ENCODE measurements at regions not wholly inside any gene's neighbourhood (a gene's known extent, or its start where the extent isn't known, plus 50 kb on each side); places are given as distances from the start of the nearest gene placed in this dataset.
"Not testable (repeated sequence)": the region's sequence is repeated elsewhere in the genome, so short reads cannot be mapped to it uniquely, and the experiment has no call there.

DNA sequence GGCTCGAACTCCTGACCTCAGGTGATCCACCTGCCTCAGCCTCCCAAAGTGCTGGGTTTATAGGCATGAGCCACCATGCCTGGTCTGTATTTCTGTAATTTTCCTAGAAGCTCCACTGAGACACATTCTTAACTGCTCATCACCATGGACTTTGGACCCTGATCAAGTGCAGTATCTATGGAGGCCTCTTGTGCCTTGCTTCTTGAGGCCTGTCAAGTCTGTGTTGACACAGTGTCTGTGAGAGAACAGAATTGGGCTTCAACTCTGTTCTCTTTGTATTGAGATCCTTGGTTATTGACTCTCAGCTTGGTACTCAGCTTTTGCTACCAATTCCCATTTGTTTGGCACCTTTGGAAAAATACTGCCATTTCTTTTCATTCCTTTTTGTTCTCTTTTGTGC, 188.0 kb downstream of the SPATA31A6 start:
- DNase-seq: not testable (repeated sequence)

DNA sequence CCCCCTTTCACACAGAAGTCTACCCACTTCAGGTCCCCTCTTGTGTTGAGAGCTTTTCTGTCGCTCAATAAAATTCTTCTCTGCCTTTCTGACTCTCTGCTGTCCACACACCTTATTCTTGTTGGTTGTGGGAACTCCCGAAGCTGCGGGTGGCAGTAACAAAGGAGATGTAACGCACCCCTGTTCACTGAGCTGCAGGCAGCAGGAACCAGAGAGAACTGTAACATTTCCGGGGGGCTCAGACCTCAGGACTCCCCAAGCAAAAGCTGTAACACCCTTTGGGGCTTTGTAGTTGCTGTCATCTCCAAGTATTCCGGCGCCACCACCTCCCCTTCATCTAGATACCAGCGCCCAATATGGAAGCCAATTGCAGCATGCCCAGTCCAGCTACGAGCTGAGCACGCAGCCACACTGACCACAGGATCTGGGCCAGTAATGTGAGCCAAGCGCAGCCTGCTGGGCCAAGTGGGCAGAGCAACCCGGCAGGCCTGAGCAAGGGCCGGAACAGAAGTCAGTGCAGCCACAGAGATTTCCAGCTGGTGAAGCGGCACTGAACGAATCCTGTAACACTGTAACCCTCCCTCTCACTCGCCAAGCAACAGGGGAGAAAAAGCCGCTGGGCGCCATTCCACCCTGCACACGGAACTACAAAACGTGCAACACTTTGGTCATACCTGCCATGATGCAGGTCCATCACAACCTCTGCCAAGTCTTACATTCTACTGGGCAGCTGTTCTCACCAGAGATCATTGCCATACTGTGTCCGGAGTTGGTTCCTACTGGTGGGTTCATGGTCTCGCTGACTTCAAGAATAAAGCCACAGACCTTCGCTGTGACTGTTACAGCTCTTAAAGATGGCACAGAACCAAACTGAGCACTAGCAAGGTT, 194.3 kb downstream of the SPATA31A6 start:
- not testable (repeated sequence) for DNase-seq

DNA sequence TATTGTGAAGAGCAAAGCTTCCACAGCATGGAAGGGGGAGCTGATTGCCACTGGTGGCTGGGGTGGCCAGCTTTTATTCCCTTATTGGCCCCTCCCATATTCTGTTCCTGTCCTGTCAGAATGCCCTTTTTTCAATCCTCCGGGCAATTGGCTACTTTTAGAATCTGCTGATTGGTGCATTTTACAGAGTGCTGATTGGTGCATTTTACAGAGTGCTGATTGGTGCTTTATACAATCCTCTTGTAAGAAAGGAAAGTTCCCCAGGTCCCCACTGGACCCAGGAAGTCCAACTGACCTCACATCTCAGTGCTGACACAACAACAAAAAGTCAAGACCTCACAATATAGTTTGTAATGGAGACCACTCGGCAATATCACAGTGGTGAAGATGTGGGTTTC, 195.0 kb downstream of the SPATA31A6 start:
- no peak for DNase-seq

DNA sequence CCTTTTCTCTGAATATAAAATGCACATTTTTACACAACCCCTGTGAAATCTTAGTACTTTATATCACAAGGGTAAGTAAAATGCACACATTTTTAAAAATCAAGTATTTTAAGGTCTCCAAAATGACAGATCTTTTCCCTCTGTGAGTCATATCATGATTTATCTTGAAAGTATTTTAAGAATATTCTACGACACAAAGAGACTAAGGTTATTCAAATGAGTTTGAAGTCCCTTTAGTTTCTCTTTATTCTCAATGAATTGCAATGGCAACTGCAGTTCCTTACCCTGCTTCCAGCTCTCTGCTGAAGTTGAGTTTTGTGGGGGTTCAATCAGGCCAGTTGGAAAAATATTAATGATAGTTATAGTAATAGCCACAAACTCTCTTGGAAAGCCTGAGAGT, 196.1 kb downstream of the SPATA31A6 start:
- DNase-seq: not testable (repeated sequence)

DNA sequence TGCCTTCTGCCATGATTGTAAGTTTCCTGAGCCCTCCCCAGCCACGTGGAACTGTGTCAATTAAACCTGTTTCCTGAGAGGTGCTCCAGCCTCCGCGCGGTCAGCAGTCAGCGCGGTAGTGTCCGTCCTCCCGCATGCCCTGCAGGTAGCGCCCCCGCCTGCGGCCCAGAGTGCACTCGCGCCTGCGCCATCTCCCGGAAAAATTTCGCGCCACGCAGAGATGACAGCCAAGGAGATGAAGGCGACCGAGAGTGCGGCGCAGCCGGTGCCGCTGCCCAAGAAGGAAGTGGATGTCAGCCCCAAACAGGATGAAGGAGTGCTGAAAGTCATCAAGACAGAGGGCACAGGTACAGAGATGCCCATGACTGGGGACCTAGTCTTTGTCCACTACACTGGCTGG, 201.1 kb downstream of the SPATA31A6 start:
- not testable (repeated sequence) for DNase-seq

DNA sequence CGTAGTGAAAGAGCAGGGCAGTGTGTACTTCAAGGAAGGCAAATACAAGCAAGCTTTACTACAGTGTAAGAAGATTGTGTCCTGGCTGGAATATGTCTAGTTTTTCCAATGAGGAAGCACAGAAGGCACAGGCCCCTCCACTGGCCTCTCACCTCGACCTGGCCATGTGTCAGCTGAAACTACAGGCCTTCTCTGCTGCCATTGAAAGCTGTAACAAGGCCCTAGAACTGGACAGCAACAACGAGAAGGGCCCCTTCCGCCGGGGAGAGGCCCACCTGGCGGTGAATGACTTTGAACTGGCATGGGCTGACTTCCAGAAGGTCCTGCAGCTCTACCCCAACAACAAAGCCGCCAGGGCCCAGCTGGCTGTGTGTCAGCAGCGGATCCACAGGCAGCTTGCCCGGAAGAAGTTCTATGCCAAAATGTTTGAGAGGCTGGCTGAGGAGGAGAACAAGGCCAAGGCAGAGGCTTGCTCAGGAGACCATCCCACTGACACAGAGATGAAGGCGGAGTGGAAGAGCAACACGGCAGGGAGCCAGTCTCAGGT, 202.2 kb downstream of the SPATA31A6 start:
- DNase-seq: not testable (repeated sequence)

DNA sequence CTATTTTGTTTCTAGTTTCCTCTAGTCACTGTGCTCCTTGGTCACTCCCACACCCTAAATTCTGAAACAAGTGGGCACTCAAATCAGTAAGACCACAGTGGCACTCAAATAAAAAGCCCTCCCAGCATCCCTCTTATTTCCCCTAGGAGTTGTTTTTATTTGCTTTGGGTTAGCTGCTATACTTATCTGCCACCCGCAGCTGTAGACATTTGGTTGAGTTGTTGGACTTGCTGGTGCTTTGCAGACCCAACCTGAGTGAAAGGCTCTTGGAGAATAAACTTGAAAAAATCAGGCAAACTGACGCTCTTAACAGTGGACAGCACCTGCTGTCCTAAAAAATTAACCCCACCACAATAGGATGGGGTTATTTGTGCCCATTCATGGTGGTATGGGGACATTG, 203.0 kb downstream of the SPATA31A6 start:
- no peak for DNase-seq

DNA sequence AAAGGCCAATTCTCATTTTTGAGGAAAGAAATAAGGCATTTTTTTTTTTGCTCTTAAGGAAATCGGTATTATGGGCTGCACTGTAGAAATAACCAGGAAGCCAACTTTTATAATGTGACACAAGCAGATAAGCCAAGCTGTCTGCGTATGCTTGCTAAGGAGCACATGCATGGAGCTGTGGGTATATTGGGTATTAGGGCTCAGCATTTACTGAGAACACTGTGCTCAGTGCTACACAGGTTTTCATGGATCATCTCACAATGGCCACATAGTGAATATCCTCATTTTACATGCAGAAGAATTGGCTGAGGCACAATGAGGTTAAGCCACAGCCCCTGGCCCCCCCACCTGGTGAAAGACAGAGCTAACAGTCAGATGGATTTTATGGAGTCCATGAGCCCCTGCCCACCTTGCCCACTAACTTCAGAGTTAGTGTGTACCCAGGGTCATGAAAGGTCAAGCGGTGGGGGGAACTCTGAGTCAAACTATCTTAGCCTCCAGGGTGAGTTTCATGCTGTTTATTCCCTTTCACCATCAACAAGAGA, 204.8 kb downstream of the SPATA31A6 start:
- no peak for DNase-seq

DNA sequence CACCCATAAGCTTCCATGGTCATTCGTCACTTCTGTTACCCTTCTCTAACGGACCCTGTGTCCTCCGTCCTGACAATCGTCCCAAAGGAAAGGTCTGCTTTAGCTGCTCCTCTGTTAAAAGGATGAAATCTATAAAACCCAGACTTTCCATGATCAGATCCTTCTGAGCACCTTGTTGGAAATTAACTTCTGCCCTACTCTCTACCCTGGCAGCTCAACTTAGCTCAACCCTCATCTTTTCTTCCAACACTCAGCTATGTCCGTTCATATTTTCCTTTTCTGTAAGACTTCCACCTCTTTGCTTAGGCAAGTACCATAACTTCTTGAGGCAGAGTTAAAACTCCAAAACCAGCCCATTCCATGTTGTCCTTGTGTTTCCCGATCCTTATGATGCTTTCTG, 205.4 kb downstream of the SPATA31A6 start:
- no peak for DNase-seq

DNA sequence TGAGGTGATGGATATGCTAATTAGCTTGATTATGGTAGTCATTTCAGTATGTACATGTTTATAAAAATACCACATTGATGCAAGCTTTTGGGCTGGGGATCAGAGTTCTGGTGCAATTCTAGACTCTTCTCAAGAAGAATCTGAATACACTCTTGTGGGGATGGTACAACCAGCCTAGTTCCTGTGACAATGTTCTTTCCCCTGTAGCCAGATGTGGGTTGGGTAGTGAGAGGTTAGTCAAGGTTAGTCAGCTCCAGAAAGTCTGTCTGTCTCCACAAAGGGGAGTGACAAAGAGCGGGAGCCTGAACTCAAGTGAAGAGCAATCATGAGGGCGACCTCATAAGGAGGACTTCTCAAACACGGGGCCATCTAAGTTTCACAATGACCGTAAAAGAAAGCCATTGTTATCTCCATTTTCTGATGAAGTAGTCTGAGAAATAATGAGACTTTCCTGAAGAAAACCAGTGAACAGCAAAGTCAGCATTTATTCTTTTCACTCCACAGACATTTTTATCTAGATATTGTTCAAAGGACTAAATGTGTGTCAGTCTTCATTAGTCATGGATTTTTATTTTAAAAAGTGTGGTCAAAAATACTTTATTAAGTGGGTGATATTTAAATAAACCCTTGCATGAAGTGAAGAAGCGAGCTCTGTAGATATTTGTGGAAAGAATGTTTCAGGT, 209.5 kb downstream of the SPATA31A6 start:
- not testable (repeated sequence) for DNase-seq

DNA sequence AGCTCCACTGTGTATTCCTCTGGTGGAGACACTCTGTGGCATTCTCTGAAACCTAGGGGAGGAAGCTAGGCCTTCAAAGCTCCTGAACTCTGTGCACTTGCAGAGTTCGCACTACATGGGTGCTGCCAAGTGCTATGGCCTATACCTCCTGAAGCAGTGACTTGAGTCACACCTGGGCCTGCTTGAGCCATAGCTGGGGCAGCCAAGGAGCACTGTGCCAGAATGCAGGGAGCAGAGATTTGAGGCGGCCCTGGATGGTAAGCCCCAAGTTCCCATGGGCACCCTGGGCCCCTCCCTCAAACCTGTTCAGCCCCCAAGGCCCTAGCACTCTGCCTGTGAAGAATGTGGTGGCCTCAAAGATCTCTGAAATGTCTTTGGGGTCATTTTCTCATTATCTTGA, 212.9 kb downstream of the SPATA31A6 start:
- DNase-seq: no peak

DNA sequence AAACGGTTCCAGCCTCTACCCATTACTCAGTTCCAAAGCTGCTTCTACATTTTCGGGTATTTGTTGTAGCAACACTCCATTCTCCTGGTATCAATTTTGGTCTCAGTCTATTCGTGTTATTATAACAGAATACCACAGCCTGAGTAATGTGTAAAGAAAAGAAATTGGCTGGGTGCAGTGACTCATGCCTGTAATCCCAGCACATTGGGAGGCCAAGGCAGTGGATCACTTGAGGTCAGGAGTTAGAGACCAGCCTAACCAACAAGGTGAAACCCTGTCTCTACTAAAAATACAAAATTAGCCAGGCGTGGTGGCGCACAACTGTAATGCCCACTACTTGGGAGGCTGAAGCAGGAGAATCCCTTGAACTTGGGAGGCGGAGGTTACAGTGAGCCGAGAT, 213.9 kb downstream of the SPATA31A6 start:
- DNase-seq: not testable (repeated sequence)

DNA sequence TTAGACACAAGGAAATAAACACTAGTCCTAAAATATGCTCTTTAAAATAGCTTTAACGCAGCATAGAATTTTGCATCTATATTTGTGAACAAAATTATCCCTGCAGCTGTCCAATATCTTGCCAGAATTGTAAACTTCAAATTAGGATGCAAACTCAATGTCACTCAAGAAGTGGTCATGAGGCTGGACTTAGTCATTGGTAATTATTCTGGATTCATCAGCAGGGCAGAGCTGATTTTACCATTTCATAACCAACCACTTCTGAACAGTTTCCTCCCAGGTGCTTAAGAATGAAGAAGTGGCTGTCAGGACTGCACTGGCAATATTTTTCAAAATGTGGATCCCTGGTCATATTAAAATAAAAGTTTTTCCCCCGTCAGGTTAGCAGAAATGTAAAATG, 219.5 kb downstream of the SPATA31A6 start:
- not testable (repeated sequence) for DNase-seq

DNA sequence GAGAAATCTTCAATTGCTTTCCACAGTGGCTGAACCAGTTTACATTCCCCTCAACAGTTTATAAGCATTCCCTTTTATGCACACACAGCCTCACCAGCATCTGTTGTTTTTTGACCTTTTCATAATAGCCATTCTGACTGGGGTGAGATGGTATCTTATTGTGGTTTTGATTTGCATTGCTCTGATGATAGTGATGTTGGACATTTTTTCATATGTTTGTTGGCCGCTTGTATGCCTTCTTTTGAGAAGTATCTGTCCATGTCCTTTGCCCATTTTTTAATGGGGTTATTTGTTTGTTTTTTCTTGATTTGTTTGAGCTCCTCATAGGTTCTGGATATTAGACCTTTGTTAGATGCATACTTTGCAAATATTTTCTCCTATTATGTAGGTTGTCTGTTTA, 226.1 kb downstream of the SPATA31A6 start:
- not testable (repeated sequence) for DNase-seq

DNA sequence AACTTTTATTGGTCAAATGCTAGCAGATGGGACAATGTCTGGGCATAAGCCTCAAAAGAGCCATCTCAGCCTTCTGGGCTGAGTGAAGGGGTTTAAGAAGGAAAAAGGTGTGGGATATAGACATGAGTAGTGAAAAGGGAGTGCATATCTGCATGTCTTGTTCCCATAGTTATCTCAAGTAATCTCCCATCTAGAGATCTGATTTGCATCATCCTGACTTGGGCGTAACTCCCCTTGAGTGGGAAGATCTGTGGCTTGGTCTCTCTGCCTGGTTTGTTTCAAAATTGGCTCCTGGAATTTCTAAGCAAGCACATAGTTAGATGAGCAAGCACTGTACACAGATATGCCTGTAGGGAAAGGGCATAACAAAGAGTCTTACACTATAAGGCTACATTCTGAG, 228.9 kb downstream of the SPATA31A6 start:
- DNase-seq: not testable (repeated sequence)

DNA sequence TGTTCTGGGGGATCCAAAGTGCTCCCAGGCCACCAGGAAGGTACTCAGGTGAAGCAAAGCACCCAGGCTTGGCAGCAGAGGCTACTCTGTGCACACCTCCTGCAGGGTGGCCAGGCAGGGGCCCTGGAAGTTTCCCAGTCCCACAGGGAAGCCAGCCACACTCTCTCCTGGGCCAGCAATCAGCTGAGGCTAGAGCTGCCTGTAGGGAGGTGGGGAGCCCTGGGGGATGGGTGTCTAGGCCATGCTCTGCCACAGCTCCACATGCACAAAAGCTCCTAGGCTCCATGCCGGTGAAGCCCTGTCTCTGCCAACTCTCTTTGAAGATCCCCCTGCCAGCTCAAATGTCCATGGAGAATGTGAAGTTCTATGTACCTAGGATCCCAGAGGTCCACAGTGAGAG, 231.4 kb downstream of the SPATA31A6 start:
- not testable (repeated sequence) for DNase-seq

DNA sequence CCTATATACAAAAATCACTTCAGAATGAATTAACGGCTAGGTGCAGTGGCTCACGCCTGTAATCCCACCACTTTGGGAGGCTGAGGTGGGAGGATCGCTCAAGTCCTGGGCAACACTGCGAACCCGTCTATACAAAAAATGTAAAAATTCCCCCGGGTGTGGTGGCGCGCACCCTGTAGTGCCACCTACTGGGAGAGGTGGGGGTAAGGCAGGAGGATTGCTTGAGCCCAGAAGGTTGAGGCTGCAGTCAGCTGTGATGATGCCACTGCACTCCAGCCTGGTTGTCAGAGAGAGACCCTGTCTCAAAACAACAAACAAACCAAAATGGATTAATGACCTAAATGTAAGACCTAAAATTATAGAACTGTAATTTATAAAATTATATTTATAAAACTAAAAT, 236.2 kb downstream of the SPATA31A6 start:
- not testable (repeated sequence) for DNase-seq

DNA sequence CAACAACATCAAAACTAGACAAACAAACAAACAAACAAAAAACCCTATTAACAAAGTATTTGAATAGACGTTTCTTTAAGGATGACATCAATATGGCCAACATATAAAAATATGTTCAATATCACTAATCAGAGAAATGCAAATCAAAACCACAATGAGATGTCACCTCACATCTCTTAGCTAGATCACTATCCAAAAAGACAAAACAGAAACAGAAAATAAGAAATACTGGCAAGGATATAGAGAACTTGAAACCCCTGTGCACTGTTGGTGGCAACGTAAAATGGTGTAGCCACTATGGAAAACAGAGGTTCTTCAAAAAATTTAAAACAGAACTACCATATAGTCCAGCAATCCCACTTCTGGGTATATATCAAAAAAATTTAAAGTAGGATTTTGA, 236.9 kb downstream of the SPATA31A6 start:
- DNase-seq: not testable (repeated sequence)

DNA sequence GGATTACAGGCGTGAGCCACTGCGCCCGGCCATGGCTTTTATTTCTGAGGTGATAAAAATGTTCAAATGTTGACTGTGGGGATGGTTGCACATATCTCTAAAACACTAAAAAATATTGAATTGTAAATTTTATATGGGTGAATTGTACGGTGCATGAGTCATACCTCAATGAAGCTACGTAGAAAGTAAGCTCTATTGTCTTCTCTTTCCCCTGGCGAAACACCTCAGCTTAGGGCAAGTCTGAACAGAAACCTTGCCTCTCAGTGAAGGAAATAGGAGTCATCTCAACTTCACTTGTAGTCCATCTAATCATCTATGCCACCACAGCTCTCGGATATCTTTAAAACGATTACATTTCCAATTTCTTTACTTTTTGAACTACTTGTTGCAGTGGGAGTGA, 238.2 kb downstream of the SPATA31A6 start:
- DNase-seq: not testable (repeated sequence)

DNA sequence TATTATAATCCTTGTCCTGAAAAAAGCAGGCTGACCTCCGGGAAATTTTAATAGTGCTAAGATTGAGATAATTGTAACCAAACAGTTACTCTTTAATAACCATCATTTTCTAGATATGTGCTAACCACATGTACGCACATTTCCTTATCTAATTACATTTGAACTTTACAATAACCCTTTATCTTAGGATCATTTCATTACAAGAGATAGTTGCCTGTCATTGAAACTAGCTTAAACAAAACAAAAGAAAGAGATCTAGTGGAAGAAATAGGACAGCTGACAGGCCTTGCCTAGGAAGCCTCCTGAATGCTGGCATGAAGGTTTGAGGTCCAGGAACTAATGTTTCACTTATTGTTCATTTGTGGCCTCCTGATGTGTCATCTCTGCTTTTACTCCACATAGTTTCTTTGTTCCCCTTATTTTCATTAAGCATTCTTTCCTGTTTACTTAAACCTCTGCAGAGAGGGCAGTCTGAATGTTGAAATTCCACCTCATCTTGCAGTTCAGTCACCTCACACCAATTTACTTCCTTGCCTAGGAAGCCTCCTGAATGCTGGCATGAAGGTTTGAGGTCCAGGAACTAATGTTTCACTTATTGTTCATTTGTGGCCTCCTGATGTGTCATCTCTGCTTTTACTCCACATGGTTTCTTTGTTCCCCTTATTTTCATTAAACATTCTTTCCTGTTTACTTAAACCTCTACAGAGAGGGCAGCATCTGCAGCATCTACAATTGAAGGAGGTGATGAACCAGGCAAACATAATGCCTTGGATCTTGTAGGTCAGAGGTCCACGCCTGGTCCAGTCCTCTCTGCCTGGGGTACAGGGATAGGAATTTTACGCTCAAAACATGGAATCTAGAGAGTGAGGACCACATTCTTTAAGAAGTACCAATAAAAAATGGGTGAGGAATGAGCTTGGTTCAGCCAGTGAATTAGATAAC, 247.5 kb downstream of the SPATA31A6 start:
- DNase-seq: not testable (repeated sequence)

DNA sequence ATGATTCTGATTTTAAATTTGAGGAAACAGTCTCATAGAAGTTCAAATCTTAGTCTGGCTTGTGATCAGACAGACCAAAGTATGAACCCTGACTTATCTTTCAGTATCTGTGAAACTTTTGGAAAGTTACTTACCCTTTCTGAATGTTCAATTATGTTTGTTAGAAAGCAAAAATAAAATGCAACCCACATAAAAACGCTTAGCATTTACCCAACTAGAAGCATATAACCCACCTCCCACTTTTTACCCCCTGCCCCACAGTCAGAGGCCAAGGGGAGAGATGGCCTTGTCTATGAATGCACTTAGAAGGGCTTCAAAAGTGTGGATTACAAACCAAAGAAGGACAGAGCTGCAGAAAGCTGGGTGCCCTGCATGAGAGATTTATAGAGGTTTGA, 248.2 kb downstream of the SPATA31A6 start:
- not testable (repeated sequence) for DNase-seq

Data from anterior cingulate cortex (tissue), 58 donors.